HG03565 (cell line): ENCODE measurements at regions not wholly inside any gene's neighbourhood (a gene's known extent, or its start where the extent isn't known, plus 50 kb on each side); places are given as distances from the start of the nearest gene placed in this dataset.
"Not testable (repeated sequence)": the region's sequence is repeated elsewhere in the genome, so short reads cannot be mapped to it uniquely, and the experiment has no call there.

Source experiments
- ATAC-seq: cut with Tn5 transposase; IDR thresholded peaks from one replicate; pipeline ENCODE4 v1.9.1; 2021; ENCODE audit warnings: mild to moderate bottlenecking, moderate library complexity; ENCODE audit not compliant: unreplicated experiment

DNA sequence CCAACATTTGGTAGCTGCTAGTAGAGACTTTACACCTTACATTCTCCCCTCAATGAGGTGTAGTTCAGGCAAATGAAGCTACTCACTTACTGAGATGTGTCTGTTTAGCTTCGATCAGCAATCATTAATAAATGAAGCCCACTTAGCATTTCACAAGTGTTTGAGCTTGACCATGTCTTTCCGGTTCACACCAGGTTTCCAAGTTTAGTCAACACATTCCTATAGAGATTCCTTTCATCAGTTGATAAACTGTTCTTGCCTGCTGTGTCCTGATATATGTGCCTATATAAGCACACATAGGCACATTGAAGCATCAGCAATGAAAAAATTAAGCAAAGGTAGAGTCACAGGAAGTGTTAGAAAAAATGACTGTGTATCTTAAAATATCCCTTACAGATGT, 150.0 kb downstream of the BTBD3 start:
- no peak for ATAC-seq

- ATAC-seq, result no peak
Observed at GRCh38 chr20:12068121-12068520, 150.4 kb downstream of the BTBD3 start.

GRCh38 chr20:12069181-12069580, 151.5 kb downstream of the BTBD3 start:
- ATAC-seq, result no peak

GRCh38 chr20:12072221-12072953, 154.7 kb downstream of the BTBD3 start:
- no peak for ATAC-seq

DNA sequence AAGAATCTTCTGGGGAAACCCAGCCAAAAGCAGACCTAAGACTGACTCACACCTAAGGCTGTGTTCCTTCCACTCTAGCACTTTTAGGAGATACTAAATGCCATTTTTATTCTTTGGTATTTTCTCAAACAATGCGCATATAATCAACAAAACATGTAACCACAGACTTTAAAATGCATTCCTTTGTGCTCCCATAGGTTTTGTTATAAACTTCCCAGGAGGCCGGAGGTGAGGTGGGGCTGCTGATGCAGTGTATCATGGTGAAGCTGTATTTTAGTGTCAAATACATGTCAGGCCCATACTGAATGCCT, 155.2 kb downstream of the BTBD3 start:
- ATAC-seq, result no peak

DNA sequence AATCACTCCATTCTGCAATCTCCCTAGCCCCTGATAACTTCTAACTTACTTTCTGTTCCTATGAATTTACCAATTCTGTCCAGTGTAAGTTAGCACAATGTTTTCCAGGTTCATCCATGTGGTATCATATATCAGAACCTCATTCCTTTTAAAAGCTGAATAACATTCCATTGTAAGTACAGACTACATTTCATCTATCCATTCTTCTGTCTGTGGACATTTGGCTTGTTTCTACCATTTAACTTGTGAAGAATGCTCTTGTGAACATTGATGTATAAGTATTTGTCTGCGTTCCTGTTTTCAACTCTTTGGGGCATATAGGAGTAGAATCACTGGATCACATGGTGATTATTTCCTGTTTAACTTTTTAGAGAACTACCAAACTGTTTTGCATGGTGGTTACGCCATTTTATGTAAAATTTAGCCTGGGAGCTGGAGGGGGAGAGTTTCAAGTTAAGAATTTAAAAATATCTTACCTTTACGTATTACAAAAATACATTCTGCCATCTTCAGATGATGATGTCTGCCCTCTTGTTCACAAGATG, 156.5 kb downstream of the BTBD3 start:
- no peak for ATAC-seq

DNA sequence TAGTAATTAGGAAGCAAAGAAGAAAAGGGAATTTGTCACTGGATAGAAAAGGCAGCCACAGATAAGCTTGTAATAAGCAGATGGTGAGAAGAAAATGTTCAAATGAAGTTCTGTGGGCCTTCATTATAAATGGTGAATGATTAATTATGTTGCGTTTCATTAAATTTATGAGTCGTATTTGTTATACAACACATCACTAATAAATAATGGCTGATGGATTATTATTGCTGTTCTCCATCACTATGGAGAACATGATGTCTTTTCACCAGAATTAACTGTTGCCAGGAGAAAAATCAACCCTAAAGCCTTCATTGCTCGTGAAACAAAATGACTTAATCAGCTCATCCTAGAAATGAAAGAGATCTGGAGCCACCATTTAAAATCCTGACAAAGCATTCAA, 158.5 kb downstream of the BTBD3 start:
- no peak for ATAC-seq

- ATAC-seq, result no peak
Observed at GRCh38 chr20:12077875-12078274, 160.2 kb downstream of the BTBD3 start.

DNA sequence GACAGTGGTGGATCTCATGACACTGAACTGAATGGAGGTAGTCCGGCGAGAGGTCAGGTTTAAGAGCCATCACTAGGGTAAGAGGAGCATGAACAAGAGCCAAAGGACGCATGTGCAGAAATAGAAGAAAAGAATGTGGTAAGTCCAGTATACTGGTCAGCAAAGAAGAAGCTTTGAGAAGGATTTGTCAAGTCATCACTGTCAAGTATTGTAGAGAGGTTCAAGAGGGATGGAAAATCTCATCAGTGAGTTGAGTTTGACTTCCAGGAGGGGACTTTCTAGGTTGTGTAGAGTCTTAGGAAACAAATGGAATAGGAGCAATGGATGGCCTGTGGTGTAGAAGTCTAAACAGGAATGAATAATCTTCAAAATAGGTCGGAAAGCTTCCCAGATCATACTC, 161.8 kb downstream of the BTBD3 start:
- ATAC-seq, result no peak

DNA sequence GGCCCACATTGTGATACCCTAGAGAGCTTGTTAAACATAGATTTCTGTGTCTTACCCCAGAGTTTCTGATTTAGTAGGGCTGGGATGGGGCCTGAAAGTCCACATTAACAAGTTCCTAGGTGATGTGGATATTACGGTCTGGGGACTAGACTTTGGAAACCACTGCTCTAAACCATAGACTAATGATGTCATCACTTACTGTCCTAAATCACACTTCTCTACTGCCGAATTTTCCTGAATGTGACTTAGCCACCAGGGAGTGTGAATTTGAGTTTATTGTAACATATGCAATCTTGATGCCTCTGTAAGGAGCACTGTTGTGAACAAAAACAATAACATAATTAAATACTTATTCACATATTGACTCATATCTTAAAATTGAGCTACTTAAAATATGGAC, 165.6 kb downstream of the BTBD3 start:
- no peak for ATAC-seq

DNA sequence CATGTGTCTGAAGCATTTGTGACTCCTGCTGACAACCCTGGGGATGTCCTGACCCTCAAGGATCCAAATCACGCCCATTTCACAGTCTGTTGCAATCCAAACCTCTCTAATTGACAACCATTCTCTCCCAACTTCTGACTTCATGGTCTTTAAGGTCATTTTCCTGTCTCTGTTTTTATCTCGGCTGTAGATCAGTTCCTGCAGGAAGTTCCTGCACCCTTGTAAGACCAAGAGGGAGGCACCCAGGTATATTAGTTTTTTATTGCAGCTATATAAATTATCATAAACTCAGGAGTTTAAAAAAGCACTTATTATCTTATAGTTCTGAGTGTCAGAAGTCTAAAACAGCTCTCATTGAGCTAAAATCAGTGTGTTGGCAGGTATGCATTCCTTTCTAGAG, 166.8 kb downstream of the BTBD3 start:
- no peak for ATAC-seq

GRCh38 chr20:12086359-12086758, 168.7 kb downstream of the BTBD3 start:
- ATAC-seq, result no peak

DNA sequence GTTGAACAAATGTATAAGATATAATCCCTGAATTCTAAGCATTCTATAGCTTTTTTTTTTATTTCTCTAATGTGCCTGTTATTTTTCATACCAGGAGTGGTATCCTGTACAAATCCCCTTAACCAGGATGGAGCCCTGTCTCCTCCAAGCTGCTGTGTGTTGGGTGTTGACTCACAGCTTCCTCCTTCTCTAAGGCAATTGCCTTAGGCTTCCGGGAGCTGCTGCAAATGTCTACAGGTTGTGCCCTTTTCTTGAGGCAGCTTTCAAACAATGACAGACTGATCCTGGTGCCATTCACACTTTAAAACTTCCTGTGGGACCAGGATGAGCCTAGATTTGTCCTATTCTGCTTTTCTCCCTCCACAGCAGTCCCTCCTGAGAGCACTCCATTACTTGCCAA, 173.2 kb downstream of the BTBD3 start:
- ATAC-seq, result no peak

GRCh38 chr20:12093057-12093796, 175.5 kb downstream of the BTBD3 start:
- no peak for ATAC-seq

DNA sequence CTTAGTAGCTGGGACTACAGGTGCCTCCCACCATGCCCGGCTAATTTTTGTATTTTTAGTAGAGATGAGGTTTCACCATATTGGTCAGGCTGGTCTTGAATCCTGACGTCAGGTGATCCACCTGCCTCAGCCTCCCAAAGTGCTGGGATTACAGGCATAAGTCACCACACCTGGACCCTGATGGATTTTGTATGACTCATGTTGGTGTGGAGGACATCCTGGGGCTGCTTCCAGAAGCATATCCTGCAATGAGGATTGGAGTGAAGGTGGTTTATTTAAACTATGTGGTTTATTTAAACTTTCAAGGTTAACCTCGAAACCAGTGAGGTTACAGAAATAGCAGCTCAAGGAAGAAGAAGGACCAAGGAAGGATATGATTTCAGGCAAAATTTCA, 176.1 kb downstream of the BTBD3 start:
- not testable (repeated sequence) for ATAC-seq

DNA sequence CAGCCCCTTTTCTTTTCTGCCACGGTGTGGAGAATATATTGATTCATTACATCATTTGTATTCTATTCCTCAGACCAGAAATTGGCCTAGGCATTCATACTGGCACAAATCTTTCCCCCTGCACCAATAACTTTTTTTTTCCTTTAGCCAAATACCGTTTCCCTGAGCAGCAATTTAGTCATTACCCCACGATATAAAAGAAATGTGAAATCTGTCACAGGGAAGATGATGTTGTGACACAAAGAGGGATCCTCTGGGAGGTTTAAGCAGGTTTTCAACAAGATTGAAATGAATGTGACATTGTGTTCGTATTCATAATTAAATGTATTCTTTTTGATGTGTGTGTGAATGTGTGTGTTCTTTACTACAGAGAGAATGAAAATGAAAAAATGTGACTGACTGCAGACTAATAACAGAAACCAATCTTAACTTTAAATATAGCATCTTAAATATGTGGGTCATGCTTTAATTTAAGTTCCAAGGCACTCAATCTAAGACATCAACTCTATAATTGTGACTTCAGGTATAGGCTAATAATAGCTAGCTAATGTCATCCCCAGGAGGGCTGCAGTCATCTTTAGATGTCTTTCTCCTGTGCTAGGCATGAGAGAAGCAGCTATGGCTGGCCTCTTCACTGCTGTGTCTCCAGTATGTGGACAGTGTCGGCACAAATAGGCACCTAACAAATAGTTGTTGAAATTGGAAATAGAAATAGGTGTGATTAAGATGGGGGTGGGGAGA, 177.7 kb downstream of the BTBD3 start:
- ATAC-seq, result no peak

- ATAC-seq, result no peak
Observed at GRCh38 chr20:12098421-12098820, 180.7 kb downstream of the BTBD3 start.

GRCh38 chr20:12108846-12109245, 191.2 kb downstream of the BTBD3 start:
- no peak for ATAC-seq

DNA sequence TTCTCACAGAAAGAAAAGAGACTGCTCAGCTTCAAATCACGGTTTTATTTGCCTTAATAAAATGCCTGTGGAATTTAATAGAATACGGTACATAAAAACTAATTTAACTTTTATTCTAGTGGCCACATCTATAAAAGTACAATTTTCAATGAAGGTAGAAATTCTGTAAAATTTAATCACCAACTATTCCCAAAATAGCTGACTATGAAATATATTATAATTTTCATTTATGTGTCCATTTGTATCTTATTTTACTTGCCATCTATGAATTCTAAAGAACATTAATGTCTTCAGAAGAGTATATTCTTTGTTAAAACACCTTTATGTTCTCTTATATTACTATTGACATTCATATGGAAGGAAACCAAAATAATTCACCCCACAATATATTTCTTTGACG, 192.6 kb downstream of the BTBD3 start:
- ATAC-seq, result no peak

DNA sequence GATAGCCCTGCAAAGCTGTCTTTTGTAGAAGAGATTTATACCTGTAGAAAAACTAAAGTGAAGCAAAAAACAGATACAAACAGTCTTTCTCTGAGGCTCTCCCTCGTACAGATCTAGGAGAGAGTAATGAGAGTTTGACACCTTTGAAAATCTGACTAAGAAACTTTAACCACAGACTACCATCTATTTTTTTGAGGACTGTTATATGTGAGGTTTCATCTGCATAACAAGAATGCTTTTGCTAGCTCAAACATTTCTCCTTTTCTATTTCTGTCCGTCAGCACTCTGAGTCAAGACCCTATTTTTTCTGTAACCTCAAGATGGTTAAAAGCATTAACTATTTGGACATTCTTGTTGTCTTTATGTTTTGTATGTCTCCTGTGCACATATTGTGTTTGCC, 193.0 kb downstream of the BTBD3 start:
- ATAC-seq, result no peak

- ATAC-seq, result no peak
Observed at GRCh38 chr20:12111431-12112088, 193.9 kb downstream of the BTBD3 start.
